ENCODE measurements at regions not wholly inside any gene's neighbourhood (a gene's known extent, or its start where the extent isn't known, plus 50 kb on each side); places are given as distances from the start of the nearest gene placed in this dataset.

GRCh38 chr1:58882322-58882948, 98.6 kb upstream of the JUN start:
- H3K4me3 Mint-ChIP-seq (ENCODE audit: unreplicated experiment), result no peak overlapping the region
- no peaks in the 10 kb centered on the region for H3K36me3 Mint-ChIP-seq (ENCODE audit: unreplicated experiment)
- peaks cover 21% of the 10 kb centered on the region for H3K4me1 Mint-ChIP-seq (ENCODE audit: unreplicated experiment)
- no peaks in the 10 kb centered on the region for H3K27me3 Mint-ChIP-seq (ENCODE audit: unreplicated experiment)
- no peak for TF ChIP-seq CTCF (IDR thresholded peaks at IDR 0.05)
- no peak overlapping the region for H3K27ac Mint-ChIP-seq (ENCODE audit: unreplicated experiment)
- peaks cover 3% of the 10 kb centered on the region for H3K9me3 Mint-ChIP-seq (ENCODE audit: unreplicated experiment)
- DNase-seq (ENCODE audit: extremely low spot score, unreplicated experiment), result no peak

- H3K36me3 Mint-ChIP-seq (ENCODE audit: unreplicated experiment), result no peaks in the 10 kb centered on the region
- H3K27ac Mint-ChIP-seq (ENCODE audit: unreplicated experiment), result no peak overlapping the region
- no peak for DNase-seq (ENCODE audit: extremely low spot score, unreplicated experiment)
- H3K27me3 Mint-ChIP-seq (ENCODE audit: unreplicated experiment), result no peaks in the 10 kb centered on the region
- H3K4me1 Mint-ChIP-seq (ENCODE audit: unreplicated experiment), result peaks cover 21% of the 10 kb centered on the region
- no peak for TF ChIP-seq CTCF (IDR thresholded peaks at IDR 0.05)
- H3K9me3 Mint-ChIP-seq (ENCODE audit: unreplicated experiment), result peaks cover 3% of the 10 kb centered on the region
- H3K4me3 Mint-ChIP-seq (ENCODE audit: unreplicated experiment), result no peak overlapping the region
Observed at GRCh38 chr1:58883037-58883887, 99.4 kb upstream of the JUN start.

GRCh38 chr1:58883888-58884482, 100.1 kb upstream of the JUN start:
- Mint-ChIP-seq H3K36me3 (ENCODE audit: unreplicated experiment) (no peaks in the 10 kb centered on the region), H3K4me1 (ENCODE audit: unreplicated experiment) (peaks cover 21% of the 10 kb centered on the region), H3K27me3 (ENCODE audit: unreplicated experiment) (no peaks in the 10 kb centered on the region), H3K9me3 (ENCODE audit: unreplicated experiment) (peaks cover 3% of the 10 kb centered on the region), H3K4me3 (ENCODE audit: unreplicated experiment) (no peak overlapping the region), H3K27ac (ENCODE audit: unreplicated experiment) (no peak overlapping the region)
- TF ChIP-seq CTCF (IDR thresholded peaks at IDR 0.05), result no peak
- DNase-seq (ENCODE audit: extremely low spot score, unreplicated experiment), result no peak

GRCh38 chr1:58884706-58885661, 101.1 kb upstream of the JUN start:
- no peak for TF ChIP-seq CTCF (IDR thresholded peaks at IDR 0.05)
- Mint-ChIP-seq H3K27ac (ENCODE audit: unreplicated experiment) (no peak overlapping the region), H3K9me3 (ENCODE audit: unreplicated experiment) (peaks cover 3% of the 10 kb centered on the region), H3K4me3 (ENCODE audit: unreplicated experiment) (no peak overlapping the region), H3K36me3 (ENCODE audit: unreplicated experiment) (no peaks in the 10 kb centered on the region), H3K4me1 (ENCODE audit: unreplicated experiment) (peaks cover 21% of the 10 kb centered on the region), H3K27me3 (ENCODE audit: unreplicated experiment) (no peaks in the 10 kb centered on the region)
- no peak for DNase-seq (ENCODE audit: extremely low spot score, unreplicated experiment)

All from osteocyte (in vitro differentiated cells).